ENCODE measurements at regions not wholly inside any gene's neighbourhood (a gene's known extent, or its start where the extent isn't known, plus 50 kb on each side); places are given as distances from the start of the nearest gene placed in this dataset.

DNA sequence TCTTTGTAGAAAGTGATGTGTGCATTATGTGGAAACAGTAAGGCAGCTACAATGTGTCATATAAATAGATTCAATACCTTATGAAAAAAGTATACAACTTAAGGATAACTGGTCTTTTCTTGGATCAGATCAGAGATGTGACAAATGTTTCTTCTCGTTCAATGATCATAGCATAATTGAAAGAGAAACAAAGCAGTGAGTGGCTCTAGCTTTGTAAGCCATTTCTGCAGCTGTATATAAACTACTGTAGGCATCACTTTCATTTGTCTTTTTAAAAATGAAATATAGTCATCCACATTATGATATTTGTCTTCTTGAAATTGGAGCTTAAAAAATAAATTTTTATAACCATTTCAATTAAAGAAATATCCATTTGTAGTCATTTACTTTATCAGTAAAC, 63.8 kb upstream of the LMO3 start:
- DNase-seq: no peak

- DNase-seq: no peak
Observed at GRCh38 chr12:16668198-16668597, 62.2 kb upstream of the LMO3 start.

GRCh38 chr12:16658699-16659098, 52.7 kb upstream of the LMO3 start:
- DNase-seq: no peak
